ENCODE measurements at regions not wholly inside any gene's neighbourhood (a gene's known extent, or its start where the extent isn't known, plus 50 kb on each side); places are given as distances from the start of the nearest gene placed in this dataset.

DNA sequence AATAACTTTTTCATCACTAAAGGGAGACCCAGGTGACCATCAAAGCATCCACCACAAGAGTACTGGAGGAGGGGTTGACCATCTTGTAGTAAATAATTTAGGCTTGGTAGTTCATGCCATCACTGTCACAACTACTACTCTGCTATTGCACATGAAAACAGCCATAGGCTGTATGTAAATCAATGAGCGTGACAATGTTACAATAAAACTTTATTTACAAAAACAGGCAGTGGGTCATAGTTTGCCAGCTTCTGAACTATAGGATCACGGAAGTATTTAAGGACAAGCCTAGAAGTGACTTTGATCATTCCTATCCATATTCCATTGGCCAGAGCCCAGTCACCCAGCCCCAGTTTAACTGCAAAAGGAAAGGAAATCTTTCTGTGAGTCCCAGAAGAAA is 153.4 kb downstream of the NUAK1 start:
- no peak for TF ChIP-seq POLR2A (IDR thresholded peaks at IDR 0.05)
- TF ChIP-seq, protein P1, sequence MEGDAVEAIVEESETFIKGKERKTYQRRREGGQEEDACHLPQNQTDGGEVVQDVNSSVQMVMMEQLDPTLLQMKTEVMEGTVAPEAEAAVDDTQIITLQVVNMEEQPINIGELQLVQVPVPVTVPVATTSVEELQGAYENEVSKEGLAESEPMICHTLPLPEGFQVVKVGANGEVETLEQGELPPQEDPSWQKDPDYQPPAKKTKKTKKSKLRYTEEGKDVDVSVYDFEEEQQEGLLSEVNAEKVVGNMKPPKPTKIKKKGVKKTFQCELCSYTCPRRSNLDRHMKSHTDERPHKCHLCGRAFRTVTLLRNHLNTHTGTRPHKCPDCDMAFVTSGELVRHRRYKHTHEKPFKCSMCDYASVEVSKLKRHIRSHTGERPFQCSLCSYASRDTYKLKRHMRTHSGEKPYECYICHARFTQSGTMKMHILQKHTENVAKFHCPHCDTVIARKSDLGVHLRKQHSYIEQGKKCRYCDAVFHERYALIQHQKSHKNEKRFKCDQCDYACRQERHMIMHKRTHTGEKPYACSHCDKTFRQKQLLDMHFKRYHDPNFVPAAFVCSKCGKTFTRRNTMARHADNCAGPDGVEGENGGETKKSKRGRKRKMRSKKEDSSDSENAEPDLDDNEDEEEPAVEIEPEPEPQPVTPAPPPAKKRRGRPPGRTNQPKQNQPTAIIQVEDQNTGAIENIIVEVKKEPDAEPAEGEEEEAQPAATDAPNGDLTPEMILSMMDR (IDR thresholded peaks at IDR 0.05): no peak
- TF ChIP-seq EP300 (IDR thresholded peaks at IDR 0.05): no peak
- no peak for TF ChIP-seq POLR2AphosphoS5 (IDR thresholded peaks at IDR 0.05)

All from upper lobe of left lung (tissue), 4 donors.